HCT116 (cell line): ENCODE measurements at regions not wholly inside any gene's neighbourhood (a gene's known extent, or its start where the extent isn't known, plus 50 kb on each side); places are given as distances from the start of the nearest gene placed in this dataset.

ENCODE experiments used
- ATAC-seq: fragments of 200-7000 bp; cut with Tn5 transposase; 2 replicates; pipeline ENCODE4 v1.9.1; 2020; ENCODE audit warnings: mild to moderate bottlenecking, moderate library complexity
- BruUV-seq: library from RNA; stranded (reverse); fragments of 400-500 nt; replicated peaks from 2 replicates; lab custom pipeline; 2021; lab: Mats Ljungman, UMichigan
- CTCF ChIA-PET: fragments of 300-600 bp; sonication (Branson Sonifier 250); formaldehyde crosslinking; loops from one replicate; lab custom pipeline; 2021; ENCODE audit warnings: antibody characterized with exemption; lab: Charles Lee
- POLR2A ChIA-PET: fragments of 300-600, 350-600 bp; sonication (Branson Sonifier 250); formaldehyde crosslinking; loops from one replicate; lab custom pipeline; 2021; ENCODE audit warnings: antibody characterized with exemption; lab: Charles Lee
- RAD21 ChIA-PET, 2 experiments: fragments of 300-600 bp; sonication (Branson Sonifier 250); formaldehyde crosslinking; loops; one replicate each; lab custom pipeline; 2023; ENCODE audit warnings: low total read pairs in 2 of 2; ENCODE audit not compliant: uncharacterized antibody in 2 of 2, unreplicated experiment in 2 of 2, low non-redundant PET in 1 of 2; lab: Charles Lee
- DNase-seq: peaks from one replicate; pipeline ENCODE4 v3.0.0-alpha.2; 2010; ENCODE audit warnings: low read depth, low spot score
- H2AFZ ChIP-seq: fragments of 200-600 bp; shearing (Covaris generic), sonication (generic); 2 replicates; pipeline ENCODE4 v1.6.1; 2017; ENCODE audit warnings: low read depth, mixed run types, mixed read lengths, antibody characterized with exemption, low read length; ENCODE audit not compliant: poor library complexity, severe bottlenecking
- H3K27ac ChIP-seq: 2 replicates; pipeline ENCODE4 v1.5.1; 2012; ENCODE audit warnings: low read depth, low read length
- H3K27me3 ChIP-seq: fragments of 200-600 bp; sonication (generic); 2 replicates; pipeline ENCODE4 v1.6.1; 2016; ENCODE audit warnings: mixed run types, low read length, mixed read lengths; ENCODE audit not compliant: insufficient read depth
- H3K36me3 ChIP-seq, 2 experiments: fragments of 200-500 bp in 1 of 2; fragments of 200-600 bp in 1 of 2; sonication (Bioruptor generic) in 1 of 2; sonication (generic) in 1 of 2; 2 replicates each; pipeline versions ENCODE4 v1.5.1 to v1.6.1; 2014 to 2016; ENCODE audit warnings: low read length in 2 of 2, inconsistent platforms in 1 of 2, mixed read lengths in 1 of 2, mixed run types in 1 of 2; ENCODE audit not compliant: insufficient read depth in 2 of 2, control insufficient read depth in 1 of 2
- H3K4me1 ChIP-seq, 2 experiments: fragments of 200-600 bp in 1 of 2; sonication (generic) in 1 of 2; 2 replicates each; pipeline versions ENCODE4 v1.5.1 to v1.6.1; 2012 to 2017; ENCODE audit warnings: low read length in 2 of 2, inconsistent platforms in 1 of 2, mild to moderate bottlenecking in 1 of 2, mixed read lengths in 1 of 2, mixed run types in 1 of 2, moderate library complexity in 1 of 2; ENCODE audit not compliant: insufficient read depth in 2 of 2, control insufficient read depth in 1 of 2
- H3K4me2 ChIP-seq: fragments of 200-600 bp; sonication (generic); 2 replicates; pipeline ENCODE4 v1.6.1; 2017; ENCODE audit warnings: mixed run types, low read length, mixed read lengths
- H3K4me3 ChIP-seq, 2 experiments: fragments of 200-600 bp in 1 of 2; sonication (generic) in 1 of 2; replicated peaks in 1 of 2; 2 replicates each; pipeline ENCODE4 v1.5.1; 2011 to 2016; ENCODE audit warnings: low read length in 2 of 2, control low read depth in 1 of 2, low read depth in 1 of 2, mild to moderate bottlenecking in 1 of 2, mixed read lengths in 1 of 2, mixed run types in 1 of 2
- H3K79me2 ChIP-seq: fragments of 200-600 bp; sonication (generic); 2 replicates; pipeline ENCODE4 v1.6.1; 2017; ENCODE audit warnings: mild to moderate bottlenecking, mixed run types, low read length, moderate library complexity, mixed read lengths; ENCODE audit not compliant: insufficient read depth
- H3K9ac ChIP-seq: fragments of 200-600 bp; sonication (generic); 2 replicates; pipeline ENCODE4 v1.6.1; 2016; ENCODE audit warnings: low read length, mixed read lengths
- H3K9me2 ChIP-seq: fragments of 200-600 bp; sonication (generic), shearing (Covaris generic); 2 replicates; pipeline ENCODE4 v1.6.1; 2017; ENCODE audit warnings: mixed run types, mild to moderate bottlenecking, moderate library complexity; ENCODE audit not compliant: insufficient read depth
- H3K9me3 ChIP-seq, 2 experiments: fragments of 200-500 bp in 1 of 2; fragments of 200-600 bp in 1 of 2; sonication (Bioruptor generic) in 1 of 2; sonication (generic) in 1 of 2; 2 replicates each; pipeline ENCODE4 v1.6.1; 2014 to 2017; ENCODE audit warnings: low read length in 2 of 2, mixed read lengths in 2 of 2, inconsistent platforms in 1 of 2, low read depth in 1 of 2, mild to moderate bottlenecking in 1 of 2, mixed run types in 1 of 2, moderate library complexity in 1 of 2; ENCODE audit not compliant: control insufficient read depth in 1 of 2, insufficient read depth in 1 of 2
- H4K20me1 ChIP-seq: fragments of 200-600 bp; sonication (generic), shearing (Covaris generic); 2 replicates; pipeline ENCODE4 v1.6.1; 2017; ENCODE audit warnings: mixed run types, mild to moderate bottlenecking, moderate library complexity; ENCODE audit not compliant: insufficient read depth
- CEBPB ChIP-seq: IDR thresholded peaks from 2 replicates; pipeline ENCODE4 v1.6.1; 2012; ENCODE audit warnings: low read depth
- CTCF ChIP-seq, 3 experiments: fragments of 200-600 bp in 1 of 3; sonication (generic) in 1 of 3; IDR thresholded peaks in 2 of 3; conservative IDR thresholded peaks in 1 of 3; 2 replicates each; pipeline ENCODE4 v1.5.1; 2012 to 2017; ENCODE audit warnings: low read depth in 2 of 3, low read length in 2 of 3, antibody characterized with exemption in 1 of 3, borderline replicate concordance in 1 of 3, control low read depth in 1 of 3, mild to moderate bottlenecking in 1 of 3, mixed read lengths in 1 of 3, mixed run types in 1 of 3, moderate library complexity in 1 of 3; ENCODE audit not compliant: insufficient read depth in 1 of 3
- EGR1 ChIP-seq: IDR thresholded peaks from 2 replicates; pipeline ENCODE4 v1.6.1; 2012; ENCODE audit warnings: low read depth
- ELF1 ChIP-seq: IDR thresholded peaks from 2 replicates; pipeline ENCODE4 v1.6.1; 2012; ENCODE audit warnings: low read depth, borderline replicate concordance
- EZH2 ChIP-seq: fragments of 200-600 bp; sonication (generic); IDR thresholded peaks from 2 replicates; pipeline ENCODE4 v1.6.1; 2017; ENCODE audit warnings: antibody characterized with exemption, mixed run types
- EZH2phosphoT487 ChIP-seq: fragments of 200-600 bp; IDR thresholded peaks from 2 replicates; pipeline ENCODE4 v1.6.1; 2018; ENCODE audit warnings: antibody characterized with exemption, borderline replicate concordance
- FOSL1 ChIP-seq: IDR thresholded peaks from 2 replicates; pipeline ENCODE4 v1.6.1; 2012; ENCODE audit warnings: low read depth
- JUND ChIP-seq: IDR thresholded peaks from 2 replicates; pipeline ENCODE4 v1.6.1; 2012
- RAD21 ChIP-seq: IDR thresholded peaks from 2 replicates; pipeline ENCODE4 v1.6.1; 2012; ENCODE audit warnings: low read depth, mild to moderate bottlenecking
- REST ChIP-seq: IDR thresholded peaks from 2 replicates; pipeline ENCODE4 v1.6.1; 2012; ENCODE audit warnings: low read depth
- SIN3A ChIP-seq: IDR thresholded peaks from 2 replicates; pipeline ENCODE4 v1.6.1; 2012; ENCODE audit warnings: low read depth
- SP1 ChIP-seq: IDR thresholded peaks from 2 replicates; pipeline ENCODE4 v1.6.1; 2012; ENCODE audit warnings: low read depth
- SRF ChIP-seq: IDR thresholded peaks from 2 replicates; pipeline ENCODE4 v1.6.1; 2012; ENCODE audit warnings: low read depth
- TCF7L2 ChIP-seq: IDR thresholded peaks from 2 replicates; pipeline ENCODE4 v1.7.0; 2011; ENCODE audit warnings: borderline replicate concordance, inconsistent platforms; ENCODE audit not compliant: insufficient read depth, insufficient read length; ENCODE audit errors: extremely low read depth
- YY1 ChIP-seq: IDR thresholded peaks from 2 replicates; pipeline ENCODE4 v1.6.1; 2011; ENCODE audit warnings: low read length, low read depth, moderate library complexity, mild to moderate bottlenecking; ENCODE audit not compliant: insufficient replicate concordance; ENCODE audit errors: extremely low read depth
- ZNF274 ChIP-seq: fragments of 200-500 bp; sonication (Bioruptor generic); IDR thresholded peaks from 2 replicates; pipeline ENCODE4 v1.6.1; 2014; ENCODE audit warnings: mild to moderate bottlenecking, low read depth, low read length, inconsistent platforms
- intact Hi-C: fragments of 100-400 bp; cut with micrococcal nuclease; formaldehyde crosslinking; loops from 2 replicates; pipeline ENCODE4 v1.10.0; 2022
- TF ChIP-seq, protein P1 (sequence below): IDR thresholded peaks from 2 replicates; pipeline ENCODE4 v1.6.1; 2011; ENCODE audit warnings: mild to moderate bottlenecking, low read length, moderate library complexity; ENCODE audit not compliant: insufficient replicate concordance; ENCODE audit errors: extremely low read depth

DNA sequence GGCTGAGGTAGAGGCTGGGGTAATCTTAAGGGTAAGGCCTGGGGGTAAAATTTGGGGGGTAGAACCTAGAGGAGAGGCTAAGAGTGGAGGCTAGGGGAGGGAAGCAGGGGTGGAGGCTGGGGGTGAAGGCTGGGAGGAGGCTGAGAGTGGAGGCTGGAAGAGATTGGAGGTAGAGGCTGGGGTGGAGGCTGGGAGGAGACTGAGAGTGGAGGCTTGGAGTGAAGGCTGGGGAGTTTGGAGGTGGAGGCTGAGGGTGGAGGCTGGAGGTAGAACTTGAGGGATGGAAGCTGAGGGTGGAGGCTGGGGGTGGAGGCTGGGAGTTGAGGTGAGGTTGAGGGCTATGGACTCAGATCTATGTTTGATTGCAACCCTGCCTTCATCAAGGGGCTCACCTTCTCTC, 333.6 kb downstream of the C16orf95 start:
- Histone ChIP-seq H4K20me1 (no peaks in the 10 kb centered on the region), H3K27ac (no peak overlapping the region), H3K9ac (no peak overlapping the region), H3K79me2 (no peaks in the 10 kb centered on the region), H3K4me3 (no peak overlapping the region), H3K27me3 (peaks cover 9% of the 10 kb centered on the region; the same call in 1 of the 2 replicates), H3K36me3 (no peaks in the 10 kb centered on the region), H3K4me1 (no peaks in the 10 kb centered on the region), H3K4me2 (no peak overlapping the region), H3K9me2 (no peaks in the 10 kb centered on the region), H3K9me3 (no peaks in the 10 kb centered on the region), H2AFZ (no peak overlapping the region)
- no peak for ATAC-seq
- ChIA-PET CTCF (no interaction called here), POLR2A (no interaction called here), RAD21 (no interaction called here)
- intact Hi-C loops = no loop called here
- BruUV-seq = no TSS peak
- TF ChIP-seq SIN3A (no peak), JUND (no peak), RAD21 (no peak), EGR1 (no peak), YY1 (no peak), SRF (no peak), EZH2phosphoT487 (no peak), REST (no peak), FOSL1 (no peak), EZH2 (no peak), CTCF (IDR thresholded peaks at IDR 0.05 in 2 of 3, conservative IDR thresholded peaks at IDR 0.05 in 1 of 3; ENCODE audit: borderline replicate concordance in 1 of 3, insufficient read depth in 1 of 3, low read depth in 2 of 3, low read length in 2 of 3) (no peak), SP1 (no peak), ELF1 (no peak), CEBPB (no peak), TCF7L2 (no peak), ZNF274 (no peak)
- TF ChIP-seq, protein P1, sequence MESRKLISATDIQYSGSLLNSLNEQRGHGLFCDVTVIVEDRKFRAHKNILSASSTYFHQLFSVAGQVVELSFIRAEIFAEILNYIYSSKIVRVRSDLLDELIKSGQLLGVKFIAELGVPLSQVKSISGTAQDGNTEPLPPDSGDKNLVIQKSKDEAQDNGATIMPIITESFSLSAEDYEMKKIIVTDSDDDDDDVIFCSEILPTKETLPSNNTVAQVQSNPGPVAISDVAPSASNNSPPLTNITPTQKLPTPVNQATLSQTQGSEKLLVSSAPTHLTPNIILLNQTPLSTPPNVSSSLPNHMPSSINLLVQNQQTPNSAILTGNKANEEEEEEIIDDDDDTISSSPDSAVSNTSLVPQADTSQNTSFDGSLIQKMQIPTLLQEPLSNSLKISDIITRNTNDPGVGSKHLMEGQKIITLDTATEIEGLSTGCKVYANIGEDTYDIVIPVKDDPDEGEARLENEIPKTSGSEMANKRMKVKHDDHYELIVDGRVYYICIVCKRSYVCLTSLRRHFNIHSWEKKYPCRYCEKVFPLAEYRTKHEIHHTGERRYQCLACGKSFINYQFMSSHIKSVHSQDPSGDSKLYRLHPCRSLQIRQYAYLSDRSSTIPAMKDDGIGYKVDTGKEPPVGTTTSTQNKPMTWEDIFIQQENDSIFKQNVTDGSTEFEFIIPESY = no peak
- no peak for DNase-seq
